ENCODE measurements at regions not wholly inside any gene's neighbourhood (a gene's known extent, or its start where the extent isn't known, plus 50 kb on each side); places are given as distances from the start of the nearest gene placed in this dataset.

- H4K20me1 ChIP-seq (replicated peaks in 1 of 2; ENCODE audit: control insufficient read depth in 1 of 2, insufficient read depth in 2 of 2, low read length in 2 of 2): no peaks in the 10 kb centered on the region
- no peaks in the 10 kb centered on the region for H3K36me3 ChIP-seq (ENCODE audit: control insufficient read depth in 2 of 4, insufficient read depth in 4 of 4, low read length in 3 of 4)
- no peak overlapping the region for H3K9ac ChIP-seq (replicated peaks in 1 of 4; ENCODE audit: extremely low read depth in 1 of 4, low read depth in 3 of 4, low read length in 3 of 4)
- H3K18ac ChIP-seq (ENCODE audit: extremely low read depth, low read length): no peak overlapping the region
- H4K8ac ChIP-seq (ENCODE audit: extremely low read depth, insufficient read depth, low read length): no peak overlapping the region
- H3K27ac ChIP-seq (ENCODE audit: low read depth, low read length): no peak overlapping the region
- no peak overlapping the region for H3K4me3 ChIP-seq (ENCODE audit: extremely low read depth in 1 of 4, insufficient read depth in 2 of 4, low read depth in 3 of 4, low read length in 4 of 4)
- no peak overlapping the region for H2BK5ac ChIP-seq (ENCODE audit: low read depth, low read length)
- H4K91ac ChIP-seq (replicated peaks; ENCODE audit: insufficient read length, low read length): no peak overlapping the region
- no peaks in the 10 kb centered on the region for H3K23me2 ChIP-seq (ENCODE audit: low read depth, low read length)
- no peaks in the 10 kb centered on the region for H3K9me3 ChIP-seq (ENCODE audit: insufficient read depth in 2 of 2, low read depth in 1 of 2, low read length in 1 of 2)
- POLR2A ChIA-PET (ENCODE audit: partially characterized antibody): no interaction called here
- no peaks in the 10 kb centered on the region for H3K4me1 ChIP-seq (replicated peaks in 1 of 4; ENCODE audit: control insufficient read depth in 3 of 4, insufficient read depth in 4 of 4, low read length in 3 of 4)
- no peaks in the 10 kb centered on the region for H3K79me1 ChIP-seq (ENCODE audit: low read depth, low read length)
- no peak overlapping the region for H3K4me2 ChIP-seq (ENCODE audit: insufficient read depth in 1 of 2, low read depth in 2 of 2, low read length in 2 of 2)
- H2BK12ac ChIP-seq (ENCODE audit: low read depth, low read length): no peak overlapping the region
- no peak overlapping the region for H2AK5ac ChIP-seq (ENCODE audit: low read depth, low read length)
- CTCF ChIA-PET (ENCODE audit: partially characterized antibody): no interaction called here
- 93% methylated on average over 3 of the region's 3 CpGs; no CpG with 5 or more reads in 1 of the 2 experiments for WGBS, 2 experiments (ENCODE audit: extremely low coverage in 1 of 2, insufficient coverage in 1 of 2, insufficient read length in 1 of 2, insufficient replicate concordance in 2 of 2, low coverage in 1 of 2, low lambda C conversion rate in 2 of 2, missing lambda C conversion rate in 1 of 2)
- H4K5ac ChIP-seq (ENCODE audit: insufficient read length, low read depth, low read length): no peak overlapping the region
- DNase-seq (ENCODE audit: low read depth in 1 of 2, low spot score in 2 of 2) (no peak), FAIRE-seq (peak; percentile 28)
- no peak overlapping the region for H2BK120ac ChIP-seq (replicated peaks; ENCODE audit: low read depth, low read length)
- H3K23ac ChIP-seq (ENCODE audit: insufficient read length): no peak overlapping the region
- peaks cover 0 to 2% (median 0%) of the 10 kb centered on the region in 4 experiments; a peak in 1 of 7 replicates for H3K27me3 ChIP-seq (replicated peaks in 1 of 4; ENCODE audit: control insufficient read depth in 3 of 4, extremely low read depth in 1 of 4, insufficient read depth in 3 of 4, low read length in 3 of 4)
- H3K79me2 ChIP-seq (ENCODE audit: control insufficient read depth in 1 of 2, insufficient read depth in 2 of 2, low read length in 2 of 2): no peaks in the 10 kb centered on the region
- H3K4ac ChIP-seq (replicated peaks; ENCODE audit: insufficient read length, low read depth, low read length): no peak overlapping the region
- no peak overlapping the region for H3K56ac ChIP-seq (replicated peaks; ENCODE audit: insufficient read length, low read depth, low read length)
- H2BK15ac ChIP-seq (ENCODE audit: low read length): no peak overlapping the region
- no peak overlapping the region for H3K14ac ChIP-seq (ENCODE audit: insufficient read length)
- no peak overlapping the region for H2BK20ac ChIP-seq (ENCODE audit: low read length)
- no peak overlapping the region for H2AFZ ChIP-seq (ENCODE audit: low read length)
- TF ChIP-seq RBBP5 (IDR thresholded peaks at IDR 0.05; ENCODE audit: borderline replicate concordance, low read depth, low read length): no peak
- TF ChIP-seq, protein P1, sequence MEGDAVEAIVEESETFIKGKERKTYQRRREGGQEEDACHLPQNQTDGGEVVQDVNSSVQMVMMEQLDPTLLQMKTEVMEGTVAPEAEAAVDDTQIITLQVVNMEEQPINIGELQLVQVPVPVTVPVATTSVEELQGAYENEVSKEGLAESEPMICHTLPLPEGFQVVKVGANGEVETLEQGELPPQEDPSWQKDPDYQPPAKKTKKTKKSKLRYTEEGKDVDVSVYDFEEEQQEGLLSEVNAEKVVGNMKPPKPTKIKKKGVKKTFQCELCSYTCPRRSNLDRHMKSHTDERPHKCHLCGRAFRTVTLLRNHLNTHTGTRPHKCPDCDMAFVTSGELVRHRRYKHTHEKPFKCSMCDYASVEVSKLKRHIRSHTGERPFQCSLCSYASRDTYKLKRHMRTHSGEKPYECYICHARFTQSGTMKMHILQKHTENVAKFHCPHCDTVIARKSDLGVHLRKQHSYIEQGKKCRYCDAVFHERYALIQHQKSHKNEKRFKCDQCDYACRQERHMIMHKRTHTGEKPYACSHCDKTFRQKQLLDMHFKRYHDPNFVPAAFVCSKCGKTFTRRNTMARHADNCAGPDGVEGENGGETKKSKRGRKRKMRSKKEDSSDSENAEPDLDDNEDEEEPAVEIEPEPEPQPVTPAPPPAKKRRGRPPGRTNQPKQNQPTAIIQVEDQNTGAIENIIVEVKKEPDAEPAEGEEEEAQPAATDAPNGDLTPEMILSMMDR (IDR thresholded peaks at IDR 0.05; ENCODE audit: control extremely low read depth in 1 of 3, insufficient read depth in 1 of 3, low read depth in 1 of 3, low read length in 3 of 3): no peak
- no peak for TF ChIP-seq NANOG (IDR thresholded peaks at IDR 0.05; ENCODE audit: insufficient read depth, low read depth, low read length, poor library complexity, severe bottlenecking)
- TF ChIP-seq SRF (IDR thresholded peaks at IDR 0.05; ENCODE audit: low read depth, low read length): no peak
- no peak for TF ChIP-seq FOSL1 (IDR thresholded peaks at IDR 0.05; ENCODE audit: insufficient read depth, low read depth, low read length)
Measured at GRCh38 chr17:71933306-71933705, 187.5 kb upstream of the SOX9 start.
